ENCODE measurements at regions not wholly inside any gene's neighbourhood (a gene's known extent, or its start where the extent isn't known, plus 50 kb on each side); places are given as distances from the start of the nearest gene placed in this dataset.

DNA sequence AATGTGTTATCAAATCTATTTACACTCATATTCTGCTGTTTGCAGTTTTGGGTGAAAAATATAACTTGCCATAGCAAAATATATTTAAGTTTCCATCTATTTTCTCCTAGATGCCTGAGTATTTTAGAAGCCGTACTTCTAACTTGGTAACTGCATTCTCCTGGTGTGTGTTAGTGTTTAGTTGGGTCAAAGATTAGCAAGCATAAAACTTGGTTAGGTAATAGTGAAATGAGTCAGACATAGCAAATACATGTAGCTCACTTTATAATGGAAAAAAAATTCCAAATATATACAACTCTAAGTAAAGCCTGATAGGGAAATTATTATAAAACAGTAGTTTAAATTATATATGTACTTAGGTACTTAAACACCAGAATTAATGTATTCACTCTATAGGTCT lies 640.7 kb upstream of the ST8SIA4 start:
- no peak for TF ChIP-seq POLR2A (IDR thresholded peaks at IDR 0.05)
- TF ChIP-seq, protein P1, sequence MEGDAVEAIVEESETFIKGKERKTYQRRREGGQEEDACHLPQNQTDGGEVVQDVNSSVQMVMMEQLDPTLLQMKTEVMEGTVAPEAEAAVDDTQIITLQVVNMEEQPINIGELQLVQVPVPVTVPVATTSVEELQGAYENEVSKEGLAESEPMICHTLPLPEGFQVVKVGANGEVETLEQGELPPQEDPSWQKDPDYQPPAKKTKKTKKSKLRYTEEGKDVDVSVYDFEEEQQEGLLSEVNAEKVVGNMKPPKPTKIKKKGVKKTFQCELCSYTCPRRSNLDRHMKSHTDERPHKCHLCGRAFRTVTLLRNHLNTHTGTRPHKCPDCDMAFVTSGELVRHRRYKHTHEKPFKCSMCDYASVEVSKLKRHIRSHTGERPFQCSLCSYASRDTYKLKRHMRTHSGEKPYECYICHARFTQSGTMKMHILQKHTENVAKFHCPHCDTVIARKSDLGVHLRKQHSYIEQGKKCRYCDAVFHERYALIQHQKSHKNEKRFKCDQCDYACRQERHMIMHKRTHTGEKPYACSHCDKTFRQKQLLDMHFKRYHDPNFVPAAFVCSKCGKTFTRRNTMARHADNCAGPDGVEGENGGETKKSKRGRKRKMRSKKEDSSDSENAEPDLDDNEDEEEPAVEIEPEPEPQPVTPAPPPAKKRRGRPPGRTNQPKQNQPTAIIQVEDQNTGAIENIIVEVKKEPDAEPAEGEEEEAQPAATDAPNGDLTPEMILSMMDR (IDR thresholded peaks at IDR 0.05) = no peak

Measured in uterus (tissue), 2 donors.